ENCODE measurements at regions not wholly inside any gene's neighbourhood (a gene's known extent, or its start where the extent isn't known, plus 50 kb on each side); places are given as distances from the start of the nearest gene placed in this dataset.

DNA sequence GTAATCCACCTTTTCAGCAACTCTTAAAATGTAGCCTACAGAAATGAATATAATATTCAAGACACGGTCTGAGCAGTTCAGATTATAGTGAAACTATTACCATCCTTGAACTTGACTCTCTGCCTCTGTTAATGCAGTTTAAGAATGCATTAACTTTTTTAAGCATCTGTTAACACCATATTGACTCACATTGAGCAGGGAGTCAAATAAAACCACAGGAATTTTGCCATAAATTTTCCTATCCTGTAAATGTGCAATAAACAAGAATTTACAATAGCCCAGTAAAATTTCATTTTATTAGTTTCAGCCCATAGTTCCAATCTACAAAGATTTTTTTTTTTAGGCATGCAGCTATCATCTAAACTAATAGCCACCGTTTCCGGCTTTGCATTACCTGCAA is 239.2 kb upstream of the DEFB112 start:
- TF ChIP-seq, protein P1, sequence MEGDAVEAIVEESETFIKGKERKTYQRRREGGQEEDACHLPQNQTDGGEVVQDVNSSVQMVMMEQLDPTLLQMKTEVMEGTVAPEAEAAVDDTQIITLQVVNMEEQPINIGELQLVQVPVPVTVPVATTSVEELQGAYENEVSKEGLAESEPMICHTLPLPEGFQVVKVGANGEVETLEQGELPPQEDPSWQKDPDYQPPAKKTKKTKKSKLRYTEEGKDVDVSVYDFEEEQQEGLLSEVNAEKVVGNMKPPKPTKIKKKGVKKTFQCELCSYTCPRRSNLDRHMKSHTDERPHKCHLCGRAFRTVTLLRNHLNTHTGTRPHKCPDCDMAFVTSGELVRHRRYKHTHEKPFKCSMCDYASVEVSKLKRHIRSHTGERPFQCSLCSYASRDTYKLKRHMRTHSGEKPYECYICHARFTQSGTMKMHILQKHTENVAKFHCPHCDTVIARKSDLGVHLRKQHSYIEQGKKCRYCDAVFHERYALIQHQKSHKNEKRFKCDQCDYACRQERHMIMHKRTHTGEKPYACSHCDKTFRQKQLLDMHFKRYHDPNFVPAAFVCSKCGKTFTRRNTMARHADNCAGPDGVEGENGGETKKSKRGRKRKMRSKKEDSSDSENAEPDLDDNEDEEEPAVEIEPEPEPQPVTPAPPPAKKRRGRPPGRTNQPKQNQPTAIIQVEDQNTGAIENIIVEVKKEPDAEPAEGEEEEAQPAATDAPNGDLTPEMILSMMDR (IDR thresholded peaks at IDR 0.05), result no peak
- TF ChIP-seq POLR2A (IDR thresholded peaks at IDR 0.05), result no peak

Data from heart left ventricle (tissue), 13 donors.